BE2C (cell line): ENCODE measurements at regions not wholly inside any gene's neighbourhood (a gene's known extent, or its start where the extent isn't known, plus 50 kb on each side); places are given as distances from the start of the nearest gene placed in this dataset.

ENCODE experiments used
- DNase-seq: peaks from one replicate; pipeline ENCODE4 v3.0.0-alpha.2; 2020
- H3K27me3 ChIP-seq: fragments of 250-450 bp; sonication (Bioruptor Pico); 2 replicates; pipeline ENCODE4 v1.5.1; 2020; ENCODE audit warnings: mild to moderate bottlenecking
- H3K36me3 ChIP-seq: fragments of 250-450 bp; sonication (Bioruptor Pico); 2 replicates; pipeline ENCODE4 v1.5.1; 2020; ENCODE audit warnings: mild to moderate bottlenecking
- H3K4me1 ChIP-seq: fragments of 250-450 bp; sonication (Bioruptor Pico); 2 replicates; pipeline ENCODE4 v1.5.1; 2020
- H3K4me3 ChIP-seq: 2 replicates; pipeline ENCODE4 v1.5.1; 2011; ENCODE audit warnings: low read depth, low read length
- H3K9me3 ChIP-seq: fragments of 250-450 bp; sonication (Bioruptor Pico); 2 replicates; pipeline ENCODE4 v1.5.1; 2020
- CTCF ChIP-seq: IDR thresholded peaks from 2 replicates; pipeline ENCODE4 v1.5.1; 2012; ENCODE audit warnings: mild to moderate bottlenecking, low read depth, low read length

- DNase-seq = no peak
- no peaks in the 10 kb centered on the region for H3K4me1 ChIP-seq
- no peaks in the 10 kb centered on the region for H3K9me3 ChIP-seq
- no peak overlapping the region for H3K4me3 ChIP-seq
- no peaks in the 10 kb centered on the region for H3K36me3 ChIP-seq
- no peak for TF ChIP-seq CTCF
- no peaks in the 10 kb centered on the region for H3K27me3 ChIP-seq
Measured at GRCh38 chr6:44575644-44576043, 188.1 kb downstream of the CDC5L start.

GRCh38 chr6:44576132-44576631 lies 188.7 kb downstream of the CDC5L start:
- H3K27me3 ChIP-seq = no peaks in the 10 kb centered on the region
- TF ChIP-seq CTCF = no peak
- H3K4me3 ChIP-seq = no peak overlapping the region
- no peaks in the 10 kb centered on the region for H3K9me3 ChIP-seq
- no peak for DNase-seq
- no peaks in the 10 kb centered on the region for H3K36me3 ChIP-seq
- no peaks in the 10 kb centered on the region for H3K4me1 ChIP-seq

GRCh38 chr6:44580901-44581300 lies 193.4 kb downstream of the CDC5L start:
- Histone ChIP-seq H3K27me3 (no peaks in the 10 kb centered on the region), H3K36me3 (no peaks in the 10 kb centered on the region), H3K4me1 (no peaks in the 10 kb centered on the region), H3K9me3 (no peaks in the 10 kb centered on the region), H3K4me3 (no peak overlapping the region)
- DNase-seq = no peak
- no peak for TF ChIP-seq CTCF

- no peak overlapping the region for H3K4me3 ChIP-seq
- no peaks in the 10 kb centered on the region for H3K4me1 ChIP-seq
- no peaks in the 10 kb centered on the region for H3K36me3 ChIP-seq
- H3K27me3 ChIP-seq = no peaks in the 10 kb centered on the region
- no peak for DNase-seq
- H3K9me3 ChIP-seq = no peaks in the 10 kb centered on the region
- TF ChIP-seq CTCF = no peak
Measured at GRCh38 chr6:44582930-44583329, 195.4 kb downstream of the CDC5L start.

GRCh38 chr6:44590471-44590870 lies 203.0 kb downstream of the CDC5L start:
- no peaks in the 10 kb centered on the region for H3K4me1 ChIP-seq
- no peak for DNase-seq
- no peaks in the 10 kb centered on the region; the same call in 1 of the 2 replicates for H3K9me3 ChIP-seq
- H3K36me3 ChIP-seq = no peaks in the 10 kb centered on the region
- H3K4me3 ChIP-seq = no peak overlapping the region
- H3K27me3 ChIP-seq = no peaks in the 10 kb centered on the region
- no peak for TF ChIP-seq CTCF

GRCh38 chr6:44593539-44593944 lies 206.0 kb downstream of the CDC5L start:
- Histone ChIP-seq H3K4me3 (no peak overlapping the region), H3K27me3 (no peaks in the 10 kb centered on the region), H3K4me1 (no peaks in the 10 kb centered on the region), H3K9me3 (no peaks in the 10 kb centered on the region; the same call in 1 of the 2 replicates), H3K36me3 (no peaks in the 10 kb centered on the region)
- DNase-seq = peak; percentile 70
- peak; percentile 64 for TF ChIP-seq CTCF
